Heart right ventricle (tissue), 16 donors: ENCODE measurements at regions not wholly inside any gene's neighbourhood (a gene's known extent, or its start where the extent isn't known, plus 50 kb on each side); places are given as distances from the start of the nearest gene placed in this dataset.

ENCODE experiments used
- ATAC-seq, 8 donors: fragments of 200-7000 bp; cut with Tn5 transposase; one replicate each; pipeline ENCODE4 v1.9.1; 2020; ENCODE audit warnings: mild to moderate bottlenecking in 8 of 8, moderate library complexity in 8 of 8, moderate number of reproducible peaks in 1 of 8
- DNase-seq, 2 donors: peaks; one replicate each; pipeline ENCODE4 v3.0.0-alpha.2; 2020
- H3K27ac ChIP-seq, 10 donors: fragments of 200-600 bp; sonication (generic) in 2 of 10; one replicate each; pipeline versions ENCODE4 v1.5.0 to v1.8.0; 2020 to 2022; ENCODE audit warnings: mild to moderate bottlenecking in 3 of 10
- H3K27me3 ChIP-seq, 7 donors: fragments of 200-600 bp; one replicate each; pipeline ENCODE4 v1.8.0; 2021 to 2022; ENCODE audit warnings: mild to moderate bottlenecking in 2 of 7
- H3K36me3 ChIP-seq, 9 donors: fragments of 200-600 bp; sonication (generic) in 1 of 9; one replicate each; pipeline versions ENCODE4 v1.5.0 to v1.8.0; 2020 to 2022; ENCODE audit warnings: mild to moderate bottlenecking in 2 of 9
- H3K4me1 ChIP-seq, 9 donors: fragments of 200-600 bp; sonication (generic) in 1 of 9; one replicate each; pipeline versions ENCODE4 v1.5.0 to v1.8.0; 2020 to 2022; ENCODE audit warnings: mild to moderate bottlenecking in 4 of 9
- H3K4me3 ChIP-seq, 10 donors: fragments of 200-600 bp; sonication (generic) in 2 of 10; one replicate each; pipeline versions ENCODE4 v1.5.0 to v1.8.0; 2020 to 2022; ENCODE audit warnings: mild to moderate bottlenecking in 7 of 10, moderate library complexity in 2 of 10
- H3K9me3 ChIP-seq, 11 donors: fragments of 200-600 bp in 10 of 11; sonication (generic) in 2 of 11; one replicate each; pipeline versions ENCODE4 v1.5.0 to v1.8.0; 2013 to 2022; ENCODE audit warnings: mild to moderate bottlenecking in 2 of 11, control low read depth in 1 of 11, moderate library complexity in 1 of 11
- WGBS, 2 donors: extraction: QIAGEN DNeasy Blood & Tissue Kit; methylation state at CpG; one replicate each; pipeline ENCODE4 v1.1.7; 2013; ENCODE audit warnings: inconsistent platforms in 1 of 2; 5-methylcytosine and 5-hydroxymethylcytosine counted together
- intact Hi-C, 10 donors: fragments of 100-400 bp; cut with DNase I; formaldehyde crosslinking; loops; one replicate each; pipeline versions ENCODE4 v1.11.1 to v1.14.2; 2022
- TF ChIP-seq, protein P1 (sequence below), 9 donors: fragments of 200-600 bp; sonication (generic) in 2 of 9; IDR thresholded peaks; one replicate each; pipeline versions ENCODE4 v1.5.0 to v1.8.0; 2021 to 2022; ENCODE audit warnings: antibody characterized with exemption in 9 of 9, mild to moderate bottlenecking in 5 of 9, moderate library complexity in 1 of 9
- donor health status: Arrhythmogenic right ventricular cardiomyopathy.
- donor health status: ischemic (EF 13 %, LVEDD 7.1; RV severe dilation, severe dysfunction).
- donor health status: healthy with polysubstance abuse.
- donor health status: DM: no; HTN: yes; CAD: no.
- donor health status: DM: no; HTN: no; CAD: no.
- donor health status: ischemic (EF 25% LVEDD 6.9; RV normal size, moderate dysfunction).
- donor health status: ischemic (EF 25% LVEDD 5.7; RV mildly dilated, moderate dysfunction).
- donor health status: healthy.
- donor health status: DM: yes; HTN: yes; CAD: no.
- donor health status: Ischemic cardiomyopathy.
- donor health status: ischemic (EF 35%, LVEDD 5.7; RV mildly dilated, moderate dysfunction).
- donor health status: nonischemic (EF 11% LVEDD 7.7; RV severe dilation, severe dysfunction).
- donor health status: DM: yes; HTN: yes; CAD: no.
- donor health status: PGD.
- donor health status: ischemic (EF 29% LVEDD 5.4; RV normal size, mild dysfunction).
- donor health status: nonischemic (EF 23%, LVEDD 6.1; RV moderate dilation, normal function).

DNA sequence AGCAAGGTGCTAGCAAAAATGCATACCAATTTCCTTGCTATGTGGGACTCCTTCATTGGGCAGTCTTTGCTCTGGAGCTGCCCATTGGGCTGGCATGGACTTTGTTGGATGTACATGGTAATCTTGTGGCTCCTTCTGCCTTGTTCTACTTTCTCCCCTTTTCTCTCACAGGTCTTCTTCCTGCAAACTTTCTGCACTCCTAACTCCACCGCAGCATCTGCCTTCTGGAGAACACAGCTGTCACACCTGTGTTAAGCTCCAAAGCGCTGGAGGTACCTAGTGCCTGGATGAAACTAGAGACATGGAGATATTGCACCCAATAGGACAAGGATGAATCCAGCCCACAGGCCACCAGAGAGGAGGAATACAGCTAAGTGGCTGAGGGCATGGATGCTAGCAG, 60.7 kb upstream of the CCND2 start:
- Histone ChIP-seq H3K27me3 (peaks cover 0 to 26% (median 0%) of the 10 kb centered on the region in 7 donors), H3K9me3 (no peaks in the 10 kb centered on the region), H3K4me1 (peaks cover 0 to 44% (median 0%) of the 10 kb centered on the region in 9 donors), H3K36me3 (no peaks in the 10 kb centered on the region), H3K4me3 (no peak overlapping the region), H3K27ac (no peak overlapping the region)
- 94 to 96% methylated on average over 2 of the region's 2 CpGs for WGBS, 2 donors
- no peak for DNase-seq
- no peak for ATAC-seq
- intact Hi-C loops = no loop called here
- TF ChIP-seq, protein P1, sequence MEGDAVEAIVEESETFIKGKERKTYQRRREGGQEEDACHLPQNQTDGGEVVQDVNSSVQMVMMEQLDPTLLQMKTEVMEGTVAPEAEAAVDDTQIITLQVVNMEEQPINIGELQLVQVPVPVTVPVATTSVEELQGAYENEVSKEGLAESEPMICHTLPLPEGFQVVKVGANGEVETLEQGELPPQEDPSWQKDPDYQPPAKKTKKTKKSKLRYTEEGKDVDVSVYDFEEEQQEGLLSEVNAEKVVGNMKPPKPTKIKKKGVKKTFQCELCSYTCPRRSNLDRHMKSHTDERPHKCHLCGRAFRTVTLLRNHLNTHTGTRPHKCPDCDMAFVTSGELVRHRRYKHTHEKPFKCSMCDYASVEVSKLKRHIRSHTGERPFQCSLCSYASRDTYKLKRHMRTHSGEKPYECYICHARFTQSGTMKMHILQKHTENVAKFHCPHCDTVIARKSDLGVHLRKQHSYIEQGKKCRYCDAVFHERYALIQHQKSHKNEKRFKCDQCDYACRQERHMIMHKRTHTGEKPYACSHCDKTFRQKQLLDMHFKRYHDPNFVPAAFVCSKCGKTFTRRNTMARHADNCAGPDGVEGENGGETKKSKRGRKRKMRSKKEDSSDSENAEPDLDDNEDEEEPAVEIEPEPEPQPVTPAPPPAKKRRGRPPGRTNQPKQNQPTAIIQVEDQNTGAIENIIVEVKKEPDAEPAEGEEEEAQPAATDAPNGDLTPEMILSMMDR (IDR thresholded peaks at IDR 0.05) = no peak

DNA sequence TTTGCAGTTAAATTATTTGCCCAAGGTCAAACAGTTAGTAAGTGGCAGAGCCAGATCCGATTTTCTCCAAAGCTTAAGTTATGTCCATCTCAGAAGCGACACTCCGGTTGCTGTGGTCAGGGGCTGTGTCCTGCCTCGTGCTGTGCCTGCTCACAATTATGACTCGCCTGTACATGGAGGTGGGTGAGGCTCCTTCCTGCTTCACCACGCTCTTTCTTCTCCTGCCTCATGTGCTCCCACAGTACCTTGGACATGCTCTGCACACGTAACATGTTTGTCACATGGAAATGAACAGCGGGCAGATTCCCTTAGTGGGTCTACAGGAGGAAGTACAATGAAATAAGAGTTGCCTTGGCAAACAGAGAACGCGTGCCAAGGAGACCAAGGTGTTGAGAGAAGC, 62.2 kb upstream of the CCND2 start:
- TF ChIP-seq, protein P1 (IDR thresholded peaks at IDR 0.05) = no peak
- ATAC-seq (no peak), DNase-seq (no peak)
- Histone ChIP-seq H3K27me3 (peaks cover 0 to 29% (median 0%) of the 10 kb centered on the region in 7 donors), H3K4me1 (peaks cover 0 to 32% (median 0%) of the 10 kb centered on the region in 9 donors), H3K4me3 (no peak overlapping the region), H3K9me3 (no peaks in the 10 kb centered on the region), H3K27ac (no peak overlapping the region), H3K36me3 (no peaks in the 10 kb centered on the region)
- intact Hi-C loops = no loop called here
- WGBS, 2 donors = 93 to 97% methylated on average over 10 of the region's 10 CpGs

GRCh38 chr12:4210183-4210582, 63.4 kb upstream of the CCND2 start:
- intact Hi-C loops = no loop called here
- H3K27ac ChIP-seq = no peak overlapping the region
- 74 to 85% methylated on average over 4 of the region's 4 CpGs for WGBS, 2 donors
- TF ChIP-seq, protein P1 (IDR thresholded peaks at IDR 0.05) = no peak
- H3K27me3 ChIP-seq = peaks cover 0 to 39% (median 0%) of the 10 kb centered on the region in 7 donors
- peaks cover 0 to 20% (median 0%) of the 10 kb centered on the region in 9 donors for H3K4me1 ChIP-seq
- H3K9me3 ChIP-seq = no peaks in the 10 kb centered on the region
- H3K4me3 ChIP-seq = no peak overlapping the region
- DNase-seq = no peak
- no peak for ATAC-seq
- no peaks in the 10 kb centered on the region for H3K36me3 ChIP-seq

GRCh38 chr12:4206470-4206869, 67.1 kb upstream of the CCND2 start:
- H3K27me3 ChIP-seq = peaks cover 0 to 31% (median 0%) of the 10 kb centered on the region in 7 donors
- H3K36me3 ChIP-seq = no peaks in the 10 kb centered on the region
- no peaks in the 10 kb centered on the region for H3K9me3 ChIP-seq
- no peak overlapping the region for H3K4me3 ChIP-seq
- intact Hi-C loops = no loop called here
- DNase-seq (no peak), ATAC-seq (no peak)
- no peak overlapping the region for H3K27ac ChIP-seq
- H3K4me1 ChIP-seq = peaks cover 0 to 20% (median 0%) of the 10 kb centered on the region in 9 donors
- TF ChIP-seq, protein P1 (IDR thresholded peaks at IDR 0.05) = no peak
- WGBS, 2 donors = 70 to 83% methylated on average over 9 of the region's 9 CpGs
